Endothelial cell of umbilical vein (primary cell): ENCODE measurements at regions not wholly inside any gene's neighbourhood (a gene's known extent, or its start where the extent isn't known, plus 50 kb on each side); places are given as distances from the start of the nearest gene placed in this dataset.

ENCODE experiments used
- BruUV-seq: library from RNA; stranded (reverse); fragments of 400-500 nt; replicated peaks from 2 replicates; lab custom pipeline; 2021; lab: Mats Ljungman, UMichigan
- CTCF ChIA-PET: fragments of 300-600, 350-600 bp; sonication (Branson Sonifier 250); formaldehyde crosslinking; loops from one replicate; lab custom pipeline; 2021; ENCODE audit warnings: antibody characterized with exemption, inconsistent platforms; lab: Charles Lee
- POLR2A ChIA-PET: fragments of 300-600, 350-600 bp; sonication (Branson Sonifier 250); formaldehyde crosslinking; loops from one replicate; lab custom pipeline; 2021; ENCODE audit warnings: antibody characterized with exemption, inconsistent platforms; lab: Charles Lee
- DNase-seq: peaks from one replicate; pipeline ENCODE4 v3.0.0-alpha.2; 2011; ENCODE audit warnings: low read depth, low spot score
- FAIRE-seq: peaks from 2 replicates; lab custom pipeline; 2011; peaks lifted over from hg19 to GRCh38; lab: Jason Lieb, UNC
- H2AFZ ChIP-seq: 2 replicates; pipeline ENCODE4 v1.6.0; 2012; ENCODE audit warnings: low read depth, low read length, control low read depth, inconsistent platforms
- H3K27ac ChIP-seq: 2 replicates; pipeline ENCODE4 v1.5.1; 2011; ENCODE audit warnings: low read depth, mild to moderate bottlenecking, control low read depth, low read length, moderate library complexity; ENCODE audit not compliant: insufficient read depth
- H3K27me3 ChIP-seq, 2 experiments: 2 replicates each; pipeline versions ENCODE4 v1.6.0 to v1.6.1; 2011; ENCODE audit warnings: low read length in 2 of 2, mixed read lengths in 1 of 2; ENCODE audit not compliant: control insufficient read depth in 2 of 2, insufficient read depth in 2 of 2
- H3K36me3 ChIP-seq, 2 experiments: 2 replicates in 1 of 2; 3 replicates in 1 of 2; pipeline ENCODE4 v1.5.1; 2011; ENCODE audit warnings: low read length in 2 of 2, mild to moderate bottlenecking in 1 of 2, moderate library complexity in 1 of 2; ENCODE audit not compliant: control insufficient read depth in 2 of 2, insufficient read depth in 2 of 2; ENCODE audit errors: extremely low read depth in 1 of 2
- H3K4me1 ChIP-seq: 3 replicates; pipeline ENCODE4 v1.5.1; 2011; ENCODE audit warnings: mild to moderate bottlenecking, low read length; ENCODE audit not compliant: control insufficient read depth, insufficient read depth; ENCODE audit errors: extremely low read depth
- H3K4me2 ChIP-seq: 2 replicates; pipeline ENCODE4 v1.6.1; 2011; ENCODE audit warnings: low read length, control low read depth, mixed read lengths; ENCODE audit not compliant: insufficient read depth
- H3K4me3 ChIP-seq, 3 experiments: fragments of 200-600 bp in 1 of 3; sonication (generic), shearing (Covaris generic) in 1 of 3; replicated peaks in 1 of 3; 2 replicates each; pipeline ENCODE4 v1.5.1; 2011 to 2016; ENCODE audit warnings: control low read depth in 3 of 3, low read length in 3 of 3, mild to moderate bottlenecking in 2 of 3, inconsistent platforms in 1 of 3, low read depth in 1 of 3, moderate library complexity in 1 of 3; ENCODE audit not compliant: insufficient read depth in 1 of 3
- H3K79me2 ChIP-seq: 2 replicates; pipeline ENCODE4 v1.6.0; 2012; ENCODE audit warnings: low read length, inconsistent platforms; ENCODE audit not compliant: control insufficient read depth, insufficient read depth
- H3K9ac ChIP-seq: replicated peaks from 2 replicates; pipeline ENCODE3; 2011; ENCODE audit warnings: low read length, control low read depth; ENCODE audit not compliant: insufficient read depth; ENCODE audit errors: extremely low read depth
- H3K9me1 ChIP-seq: replicated peaks from 3 replicates; pipeline ENCODE4 v1.6.0; 2011; ENCODE audit warnings: mild to moderate bottlenecking, low read length; ENCODE audit not compliant: control insufficient read depth, insufficient read depth; ENCODE audit errors: extremely low read depth
- H3K9me3 ChIP-seq: replicated peaks from 2 replicates; pipeline ENCODE4 v1.5.1; 2012; ENCODE audit warnings: low read length, inconsistent platforms; ENCODE audit not compliant: control insufficient read depth, insufficient read depth
- H4K20me1 ChIP-seq: replicated peaks from 2 replicates; pipeline ENCODE3; 2011; ENCODE audit warnings: mild to moderate bottlenecking, low read length; ENCODE audit not compliant: control insufficient read depth, insufficient read depth; ENCODE audit errors: extremely low read depth
- EZH2 ChIP-seq: IDR thresholded peaks from 2 replicates; pipeline ENCODE4 v1.6.1; 2012; ENCODE audit warnings: borderline replicate concordance, low read depth, mild to moderate bottlenecking, moderate library complexity, low read length, inconsistent platforms; ENCODE audit not compliant: severe bottlenecking
- FOS ChIP-seq: IDR thresholded peaks from 2 replicates; pipeline ENCODE4 v1.6.1; 2011; ENCODE audit warnings: mild to moderate bottlenecking, low read length, moderate library complexity, borderline replicate concordance; ENCODE audit not compliant: insufficient read depth
- GATA2 ChIP-seq: IDR thresholded peaks from 2 replicates; pipeline ENCODE4 v1.7.0; 2011; ENCODE audit warnings: low read depth, mild to moderate bottlenecking, moderate library complexity, mixed read lengths, low read length; ENCODE audit not compliant: insufficient read length, insufficient read depth
- JUN ChIP-seq: IDR thresholded peaks from 2 replicates; pipeline ENCODE4 v1.6.1; 2011; ENCODE audit warnings: borderline replicate concordance, low read depth; ENCODE audit not compliant: insufficient read length, insufficient read depth
- MYC ChIP-seq: IDR thresholded peaks from one replicate; pipeline ENCODE4 v1.6.1; 2011; ENCODE audit warnings: mild to moderate bottlenecking, low read depth, low read length
- POLR2A ChIP-seq: IDR thresholded peaks from 2 replicates; pipeline ENCODE4 v1.6.1; 2012; ENCODE audit warnings: low read depth, mild to moderate bottlenecking, control low read depth, low read length
- POLR2AphosphoS5 ChIP-seq: IDR thresholded peaks from 2 replicates; pipeline ENCODE4 v1.6.1; 2012; ENCODE audit warnings: low read depth, mild to moderate bottlenecking, control low read depth, low read length, moderate library complexity; ENCODE audit not compliant: insufficient read depth
- dilution Hi-C: fragments of 300-500 bp; cut with MboI; formaldehyde crosslinking; loops from one replicate; pipeline ENCODE4 v1.15.0; 2019; ENCODE audit warnings: low sequenced_read_pairs; ENCODE audit not compliant: extremely low pct_ligation_motif_present
- intact Hi-C: fragments of 100-400 bp; cut with micrococcal nuclease; formaldehyde crosslinking; loops from one replicate; pipeline ENCODE4 v1.10.0; 2022
- TF ChIP-seq, protein P1 (sequence below), 2 donors: IDR thresholded peaks; 1 replicate in 1 of 2; 2 replicates in 1 of 2; pipeline ENCODE4 v1.5.1; 2011; ENCODE audit warnings: low read length in 2 of 2, mild to moderate bottlenecking in 2 of 2, moderate library complexity in 2 of 2, control low read depth in 1 of 2, inconsistent platforms in 1 of 2, low read depth in 1 of 2; ENCODE audit not compliant: insufficient read depth in 1 of 2; ENCODE audit errors: extremely low read depth in 1 of 2
- TF ChIP-seq, protein P2 (sequence below): IDR thresholded peaks from 2 replicates; pipeline ENCODE4 v1.6.1; 2011; ENCODE audit not compliant: insufficient read depth, insufficient read length

DNA sequence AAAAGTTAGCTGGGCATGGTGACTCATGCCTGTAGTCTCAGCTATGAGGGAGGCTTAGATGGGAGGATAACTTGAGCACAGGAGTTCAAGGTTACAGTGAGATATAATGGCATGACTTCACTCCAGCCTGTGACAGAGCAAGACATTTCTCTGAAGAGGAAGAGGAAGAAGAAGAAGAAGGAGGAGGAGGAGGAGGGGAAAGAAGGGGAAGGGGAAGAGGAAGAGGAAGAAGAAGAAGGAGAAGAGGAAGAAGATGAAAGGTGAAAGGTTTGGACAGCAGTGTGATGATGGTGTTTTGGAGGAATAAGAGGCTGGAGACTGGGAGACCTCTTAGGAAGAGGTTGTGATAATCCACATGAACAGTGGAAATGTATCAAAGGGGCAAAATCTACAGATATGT is 410.7 kb upstream of the JAG1 start:
- no peaks in the 10 kb centered on the region for H3K9me3 ChIP-seq
- no peak overlapping the region for H3K27ac ChIP-seq
- no peaks in the 10 kb centered on the region for H4K20me1 ChIP-seq
- no peak overlapping the region for H3K4me2 ChIP-seq
- no peak overlapping the region for H3K9ac ChIP-seq
- CTCF ChIA-PET = no interaction called here
- H3K4me1 ChIP-seq = peaks cover 16% of the 10 kb centered on the region
- no TSS peak for BruUV-seq
- H3K27me3 ChIP-seq = no peaks in the 10 kb centered on the region
- no peak overlapping the region for H3K4me3 ChIP-seq
- DNase-seq (no peak), FAIRE-seq (no peak)
- no peaks in the 10 kb centered on the region for H3K79me2 ChIP-seq
- H3K36me3 ChIP-seq = no peaks in the 10 kb centered on the region
- intact Hi-C loops = loop anchor here (5.0 kb wide), 1 partner anchor 73 kb away; no protein-coding TSS in a partner anchor
- no peak overlapping the region for H2AFZ ChIP-seq
- TF ChIP-seq, protein P1, sequence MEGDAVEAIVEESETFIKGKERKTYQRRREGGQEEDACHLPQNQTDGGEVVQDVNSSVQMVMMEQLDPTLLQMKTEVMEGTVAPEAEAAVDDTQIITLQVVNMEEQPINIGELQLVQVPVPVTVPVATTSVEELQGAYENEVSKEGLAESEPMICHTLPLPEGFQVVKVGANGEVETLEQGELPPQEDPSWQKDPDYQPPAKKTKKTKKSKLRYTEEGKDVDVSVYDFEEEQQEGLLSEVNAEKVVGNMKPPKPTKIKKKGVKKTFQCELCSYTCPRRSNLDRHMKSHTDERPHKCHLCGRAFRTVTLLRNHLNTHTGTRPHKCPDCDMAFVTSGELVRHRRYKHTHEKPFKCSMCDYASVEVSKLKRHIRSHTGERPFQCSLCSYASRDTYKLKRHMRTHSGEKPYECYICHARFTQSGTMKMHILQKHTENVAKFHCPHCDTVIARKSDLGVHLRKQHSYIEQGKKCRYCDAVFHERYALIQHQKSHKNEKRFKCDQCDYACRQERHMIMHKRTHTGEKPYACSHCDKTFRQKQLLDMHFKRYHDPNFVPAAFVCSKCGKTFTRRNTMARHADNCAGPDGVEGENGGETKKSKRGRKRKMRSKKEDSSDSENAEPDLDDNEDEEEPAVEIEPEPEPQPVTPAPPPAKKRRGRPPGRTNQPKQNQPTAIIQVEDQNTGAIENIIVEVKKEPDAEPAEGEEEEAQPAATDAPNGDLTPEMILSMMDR (IDR thresholded peaks at IDR 0.05; ENCODE audit: extremely low read depth in 1 of 2, insufficient read depth in 1 of 2, low read depth in 1 of 2, low read length in 2 of 2) = no peak
- TF ChIP-seq GATA2 (no peak), MYC (no peak), FOS (no peak), JUN (no peak), POLR2AphosphoS5 (no peak), EZH2 (no peak), POLR2A (no peak)
- TF ChIP-seq, protein P2, sequence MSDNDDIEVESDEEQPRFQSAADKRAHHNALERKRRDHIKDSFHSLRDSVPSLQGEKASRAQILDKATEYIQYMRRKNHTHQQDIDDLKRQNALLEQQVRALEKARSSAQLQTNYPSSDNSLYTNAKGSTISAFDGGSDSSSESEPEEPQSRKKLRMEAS = no peak
- POLR2A ChIA-PET = no interaction called here
- H3K9me1 ChIP-seq = no peaks in the 10 kb centered on the region
- dilution Hi-C loops = no loop called here
